Suprapubic skin (tissue), 4 donors: ENCODE measurements at regions not wholly inside any gene's neighbourhood (a gene's known extent, or its start where the extent isn't known, plus 50 kb on each side); places are given as distances from the start of the nearest gene placed in this dataset.

Experiments
- CTCF ChIP-seq, 2 donors: fragments of 200-600 bp in 1 of 2; fragments of 450-650 bp in 1 of 2; sonication (generic) in 1 of 2; IDR thresholded peaks; one replicate each; pipeline ENCODE4 v1.5.1; 2016 to 2019; ENCODE audit warnings: antibody characterized with exemption in 2 of 2, mild to moderate bottlenecking in 1 of 2, moderate library complexity in 1 of 2
- POLR2A ChIP-seq, 2 donors: fragments of 450-650 bp; IDR thresholded peaks; one replicate each; pipeline ENCODE4 v1.6.1; 2017; ENCODE audit warnings: antibody characterized with exemption in 2 of 2, mild to moderate bottlenecking in 2 of 2, moderate library complexity in 2 of 2
- POLR2AphosphoS5 ChIP-seq, 3 donors: sonication (generic); formaldehyde crosslinking; IDR thresholded peaks; one replicate each; pipeline ENCODE4 v1.6.1; 2017; ENCODE audit warnings: antibody characterized with exemption in 3 of 3

DNA sequence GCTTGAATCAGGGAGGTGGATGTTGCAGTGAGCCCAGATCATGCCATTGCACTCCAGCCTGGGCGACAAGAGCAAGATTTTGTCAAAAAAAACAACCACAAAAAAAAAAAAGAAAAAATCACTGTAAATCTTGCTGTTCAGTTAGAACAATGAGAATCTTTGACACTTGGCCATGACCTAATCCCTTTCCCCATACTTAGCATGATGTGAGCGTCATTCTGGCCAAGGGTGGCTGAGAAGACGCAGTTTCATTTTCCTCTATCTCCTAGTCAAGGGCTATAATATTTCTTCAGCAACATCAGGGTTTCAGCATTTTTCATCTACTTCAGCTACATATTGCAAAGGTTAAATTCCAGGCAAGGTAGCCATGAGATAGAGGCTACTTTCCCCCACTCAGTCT lies 599.4 kb upstream of the MDGA2 start:
- TF ChIP-seq CTCF (IDR thresholded peaks at IDR 0.05) (no peak), POLR2AphosphoS5 (IDR thresholded peaks at IDR 0.05) (no peak), POLR2A (IDR thresholded peaks at IDR 0.05) (no peak)
